HL-60/S4 (cell line): ENCODE measurements at regions not wholly inside any gene's neighbourhood (a gene's known extent, or its start where the extent isn't known, plus 50 kb on each side); places are given as distances from the start of the nearest gene placed in this dataset.

Experiments
- in situ Hi-C: fragments of 300-500 bp; cut with MboI; formaldehyde crosslinking; loops from 2 replicates; pipeline ENCODE4 v1.14.3; 2022; ENCODE audit warnings: low sequenced_read_pairs

GRCh38 chr5:1748271-1748670, 51.4 kb downstream of the MRPL36 start:
- in situ Hi-C loops = no loop called here

GRCh38 chr5:1747803-1748085, 51.9 kb downstream of the MRPL36 start:
- in situ Hi-C loops = no loop called here

GRCh38 chr5:1747079-1747802, 52.4 kb downstream of the MRPL36 start:
- in situ Hi-C loops = no loop called here

GRCh38 chr5:1746371-1747078, 53.1 kb downstream of the MRPL36 start:
- in situ Hi-C loops = no loop called here

GRCh38 chr5:1745796-1746370, 53.8 kb downstream of the MRPL36 start:
- in situ Hi-C loops = no loop called here

- in situ Hi-C loops = no loop called here
Observed at GRCh38 chr5:1745123-1745795, 54.4 kb downstream of the MRPL36 start.

GRCh38 chr5:1744393-1745122, 55.1 kb downstream of the MRPL36 start:
- in situ Hi-C loops = no loop called here

- in situ Hi-C loops = no loop called here
Observed at GRCh38 chr5:1743769-1744085, 55.9 kb downstream of the MRPL36 start.

- in situ Hi-C loops = no loop called here
Observed at GRCh38 chr5:1743061-1743768, 56.4 kb downstream of the MRPL36 start.

- in situ Hi-C loops = no loop called here
Observed at GRCh38 chr5:1737790-1738405, 61.7 kb downstream of the MRPL36 start.

- in situ Hi-C loops = no loop called here
Observed at GRCh38 chr5:1736889-1737711, 62.5 kb downstream of the MRPL36 start.

- in situ Hi-C loops = no loop called here
Observed at GRCh38 chr5:1736065-1736464, 63.6 kb downstream of the MRPL36 start.

GRCh38 chr5:1735320-1735970, 64.2 kb downstream of the MRPL36 start:
- in situ Hi-C loops = no loop called here

GRCh38 chr5:1734908-1735289, 64.7 kb downstream of the MRPL36 start:
- in situ Hi-C loops = no loop called here

- in situ Hi-C loops = no loop called here
Observed at GRCh38 chr5:1734271-1734907, 65.2 kb downstream of the MRPL36 start.

- in situ Hi-C loops = no loop called here
Observed at GRCh38 chr5:1733369-1733768, 66.3 kb downstream of the MRPL36 start.

GRCh38 chr5:1732945-1733344, 66.7 kb downstream of the MRPL36 start:
- in situ Hi-C loops = no loop called here

- in situ Hi-C loops = no loop called here
Observed at GRCh38 chr5:1732238-1732941, 67.2 kb downstream of the MRPL36 start.
